ENCODE measurements at regions not wholly inside any gene's neighbourhood (a gene's known extent, or its start where the extent isn't known, plus 50 kb on each side); places are given as distances from the start of the nearest gene placed in this dataset.

- no peak overlapping the region for H2AK5ac ChIP-seq (ENCODE audit: insufficient read length, low read length)
Measured at GRCh38 chr9:80025796-80026520, 454.2 kb downstream of the TLE4 start.

More at GRCh38 chr9:80025796-80026520, 454.2 kb downstream of the TLE4 start:
- Histone ChIP-seq H2BK5ac (ENCODE audit: insufficient read length, low read length) (no peak overlapping the region), H3K23me2 (ENCODE audit: insufficient read length, low read depth, low read length, poor library complexity, severe bottlenecking) (no peaks in the 10 kb centered on the region), H4K20me1 (ENCODE audit: control insufficient read depth, insufficient read depth, insufficient read length) (no peaks in the 10 kb centered on the region), H3K4me2 (ENCODE audit: insufficient read depth, insufficient read length, low read length) (no peak overlapping the region), H3K18ac (ENCODE audit: insufficient read length, low read depth, low read length) (no peak overlapping the region), H2BK12ac (ENCODE audit: insufficient read length, low read depth, low read length) (no peak overlapping the region), H2AFZ (ENCODE audit: low read length) (no peak overlapping the region), H2BK120ac (ENCODE audit: low read depth, low read length, poor library complexity, severe bottlenecking) (no peak overlapping the region), H4K91ac (ENCODE audit: insufficient read length, low read depth, low read length) (no peak overlapping the region), H3K27ac (ENCODE audit: insufficient read length, low read depth, low read length) (no peak overlapping the region), H4K8ac (replicated peaks; ENCODE audit: insufficient read length, low read depth, low read length) (no peak overlapping the region), H3K56ac (ENCODE audit: insufficient read length, low read depth, low read length) (no peak overlapping the region), H3K9me3 (ENCODE audit: control insufficient read depth, low read depth, low read length) (no peaks in the 10 kb centered on the region), H3K27me3 (ENCODE audit: insufficient read depth, low read length) (no peaks in the 10 kb centered on the region), H3K9ac (ENCODE audit: extremely low read depth, insufficient read length, low read length) (no peak overlapping the region), H3K14ac (ENCODE audit: insufficient read depth, low read length) (no peak overlapping the region), H3K4me1 (ENCODE audit: insufficient read depth, low read length) (no peaks in the 10 kb centered on the region), H3T11ph (ENCODE audit: low read length) (no peak overlapping the region), H4K5ac (ENCODE audit: insufficient read length, low read depth, low read length) (no peak overlapping the region), H3K23ac (ENCODE audit: insufficient read length, low read depth, low read length) (no peak overlapping the region), H2BK20ac (ENCODE audit: low read depth, low read length, poor library complexity, severe bottlenecking) (no peak overlapping the region), H3K79me2 (ENCODE audit: insufficient read depth, low read length) (no peaks in the 10 kb centered on the region), H3K79me1 (ENCODE audit: insufficient read depth, low read depth, low read length, poor library complexity, severe bottlenecking) (no peaks in the 10 kb centered on the region), H2BK15ac (ENCODE audit: low read depth, low read length) (no peak overlapping the region), H3K4ac (ENCODE audit: low read depth, low read length) (no peak overlapping the region)
- H3K4me3 Mint-ChIP-seq, result no peak overlapping the region
- no peak for TF ChIP-seq CTCF (conservative IDR thresholded peaks at IDR 0.05)
- no peak for DNase-seq
- H3K27ac Mint-ChIP-seq, result no peak overlapping the region
- no peaks in the 10 kb centered on the region; a peak in 1 of 5 replicates for H3K9me3 Mint-ChIP-seq
- no peaks in the 10 kb centered on the region for H3K36me3 Mint-ChIP-seq (ENCODE audit: insufficient read depth in 1 of 3, low read depth in 3 of 3)
- no peaks in the 10 kb centered on the region for H3K4me1 Mint-ChIP-seq
- no peaks in the 10 kb centered on the region for H3K27me3 Mint-ChIP-seq (ENCODE audit: low read depth)
- no CpG with 5 or more reads among the region's 5 CpGs for WGBS (ENCODE audit: extremely low coverage, insufficient read length, low lambda C conversion rate)

All from H9 (cell line).